ENCODE measurements at regions not wholly inside any gene's neighbourhood (a gene's known extent, or its start where the extent isn't known, plus 50 kb on each side); places are given as distances from the start of the nearest gene placed in this dataset.

GRCh38 chr15:47356297-47356696, 361.0 kb upstream of the SEMA6D start:
- TF ChIP-seq ZNF3 (CRISPR knock-in tag; IDR thresholded peaks at IDR 0.05), result no peak
- no peak for TF ChIP-seq ZNF326 (CRISPR knock-in tag; IDR thresholded peaks at IDR 0.05; ENCODE audit: borderline replicate concordance)
- no peak for TF ChIP-seq USF2 (IDR thresholded peaks at IDR 0.05; ENCODE audit: low read depth, low read length)
- TF ChIP-seq USF2 (CRISPR knock-in tag; IDR thresholded peaks at IDR 0.05; ENCODE audit: borderline replicate concordance), result no peak
- no peak for TF ChIP-seq SMAD1 (CRISPR knock-in tag; IDR thresholded peaks at IDR 0.05; ENCODE audit: borderline replicate concordance, low read depth)
- no peak for TF ChIP-seq CTCF (CRISPR knock-in tag; IDR thresholded peaks at IDR 0.05)
- no peak for TF ChIP-seq PATZ1 (CRISPR knock-in tag; IDR thresholded peaks at IDR 0.05)
- TF ChIP-seq IRF1 (CRISPR knock-in tag; IDR thresholded peaks at IDR 0.05; ENCODE audit: low read depth), result no peak
- no peak for TF ChIP-seq TEAD2 (CRISPR knock-in tag; IDR thresholded peaks at IDR 0.05)
- TF ChIP-seq HMGXB3 (CRISPR knock-in tag; IDR thresholded peaks at IDR 0.05; ENCODE audit: borderline replicate concordance), result no peak
- TF ChIP-seq SIN3A (IDR thresholded peaks at IDR 0.05; ENCODE audit: borderline replicate concordance, low read depth, low read length), result no peak
- TF ChIP-seq RERE (CRISPR knock-in tag; IDR thresholded peaks at IDR 0.05; ENCODE audit: low read depth), result no peak
- TF ChIP-seq JUND (CRISPR knock-in tag; IDR thresholded peaks at IDR 0.05), result no peak
- no peak for TF ChIP-seq TBX3 (IDR thresholded peaks at IDR 0.05; ENCODE audit: borderline replicate concordance)
